NCI-H524 (cell line): ENCODE measurements at regions not wholly inside any gene's neighbourhood (a gene's known extent, or its start where the extent isn't known, plus 50 kb on each side); places are given as distances from the start of the nearest gene placed in this dataset.

ENCODE experiments used
- DNase-seq, 2 experiments: peaks; one replicate each; lab custom pipeline; 2025; lab: John Stamatoyannopoulos, UW

DNA sequence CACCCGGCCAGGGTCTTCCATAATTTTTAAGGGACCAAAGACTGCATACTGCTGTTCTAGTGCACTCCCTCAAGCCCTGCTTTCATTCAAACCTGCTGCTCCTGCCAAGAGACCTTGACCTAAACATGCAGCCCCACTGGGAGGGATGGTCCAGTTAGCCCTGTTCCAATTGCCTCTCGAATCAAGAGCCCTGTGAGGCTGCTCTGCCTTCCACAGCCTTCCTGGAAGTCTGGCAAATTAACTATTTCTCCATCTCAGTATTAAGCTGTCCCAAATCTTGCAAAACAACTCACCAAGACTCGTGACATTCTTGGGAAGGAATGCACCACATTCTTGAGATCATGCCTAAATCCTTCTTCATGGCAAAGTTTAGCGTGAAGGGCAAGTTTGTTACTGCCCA lies 231.3 kb downstream of the C1orf94 start:
- no peak for DNase-seq

DNA sequence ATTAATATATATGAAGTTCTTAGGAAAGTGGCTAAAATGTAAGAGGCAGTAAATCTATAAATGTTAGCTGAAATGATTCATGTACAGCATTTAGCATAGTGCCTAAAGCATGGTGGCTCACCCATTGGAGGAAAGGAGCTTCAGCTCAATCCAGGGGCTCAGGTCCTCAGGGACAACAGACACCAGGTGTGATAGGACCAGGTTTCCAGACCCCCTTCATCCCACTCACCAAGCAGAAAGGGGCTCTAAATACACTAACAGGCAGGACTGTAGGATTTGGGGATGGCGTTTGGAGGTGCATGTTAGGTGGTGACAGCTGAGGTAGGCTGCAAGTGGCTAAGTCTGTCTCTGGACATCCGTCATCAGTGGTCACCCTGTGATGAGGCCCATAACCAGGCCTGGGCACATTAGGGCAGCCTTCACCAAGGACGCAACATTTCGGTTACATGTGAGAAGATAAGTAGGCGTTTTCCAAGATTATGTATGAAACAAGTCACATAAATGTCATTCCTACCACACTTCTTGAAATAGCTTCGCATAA lies 233.1 kb downstream of the C1orf94 start:
- no peak for DNase-seq

DNA sequence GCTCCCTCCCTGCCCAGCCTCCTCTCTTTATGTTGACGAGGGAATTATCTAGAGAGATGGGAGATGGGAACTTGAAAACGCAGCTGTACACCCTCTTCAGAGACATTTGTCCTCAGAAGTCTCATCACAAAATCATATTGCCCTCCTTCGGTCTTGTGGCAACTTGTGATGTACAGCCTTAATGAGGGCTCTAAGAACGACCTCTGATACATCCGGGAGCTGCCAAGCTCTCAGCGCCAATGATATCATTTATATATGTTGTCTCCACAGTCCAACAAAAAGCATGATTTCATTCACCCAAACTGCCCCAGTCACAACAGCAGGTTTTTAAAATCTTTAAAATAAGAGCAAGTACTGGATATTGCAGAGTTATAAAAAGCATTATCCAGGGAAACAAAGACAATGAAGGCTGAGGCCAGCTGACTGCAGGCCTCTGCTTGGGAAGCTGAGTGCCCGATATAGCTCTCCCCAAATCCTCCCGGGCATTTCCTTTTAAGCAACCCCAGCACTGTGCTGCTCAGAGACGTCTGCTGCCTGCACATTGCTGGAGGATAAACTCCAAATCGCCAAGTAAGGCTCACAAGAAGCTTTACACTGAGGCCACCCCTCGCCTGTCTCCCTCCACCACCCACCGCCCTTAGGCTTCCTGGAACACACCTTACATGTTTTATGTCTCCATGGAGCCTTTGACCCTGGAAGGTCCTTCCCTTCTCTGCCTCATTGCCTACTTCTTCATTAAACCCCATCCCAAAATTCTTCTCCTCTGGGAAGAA lies 236.1 kb downstream of the C1orf94 start:
- DNase-seq = no peak

DNA sequence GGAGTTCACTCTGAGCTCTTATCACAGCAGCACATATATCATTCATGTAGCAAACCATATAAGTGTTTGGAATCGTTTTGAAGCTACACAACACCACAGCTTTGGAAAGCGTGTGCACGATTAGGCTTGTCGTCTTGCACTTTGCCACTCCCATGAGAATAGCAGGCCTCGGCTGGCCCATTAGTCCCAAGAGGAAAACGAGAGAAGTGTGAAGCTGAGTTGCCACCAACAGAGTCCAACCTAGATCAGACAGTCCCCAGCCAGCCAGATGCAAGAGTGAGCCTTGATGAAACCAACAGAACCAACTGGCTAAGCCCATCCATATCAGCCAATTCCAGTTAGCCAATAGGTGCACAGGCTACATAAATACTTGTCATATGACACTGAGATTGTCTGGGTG lies 238.4 kb downstream of the C1orf94 start:
- DNase-seq = no peak

DNA sequence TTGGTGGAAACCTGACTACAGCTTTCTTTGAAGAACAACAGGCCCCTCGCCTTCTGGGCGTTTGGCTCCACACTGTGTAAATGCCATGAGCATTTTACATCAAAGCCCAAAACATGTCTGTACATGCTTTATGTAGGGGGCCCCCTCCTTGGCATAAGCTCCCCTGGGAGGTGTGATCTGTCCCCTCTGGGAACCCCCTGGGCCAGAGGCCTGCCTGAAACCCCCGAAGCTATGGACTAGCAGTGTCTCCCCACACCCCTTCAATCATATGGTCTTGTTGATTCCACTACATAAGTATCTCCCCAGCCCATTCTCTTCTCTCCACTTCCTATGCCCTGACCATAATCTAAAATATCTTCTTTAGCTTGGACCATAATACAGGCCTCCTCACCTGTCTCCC lies 241.5 kb downstream of the C1orf94 start:
- no peak for DNase-seq

DNA sequence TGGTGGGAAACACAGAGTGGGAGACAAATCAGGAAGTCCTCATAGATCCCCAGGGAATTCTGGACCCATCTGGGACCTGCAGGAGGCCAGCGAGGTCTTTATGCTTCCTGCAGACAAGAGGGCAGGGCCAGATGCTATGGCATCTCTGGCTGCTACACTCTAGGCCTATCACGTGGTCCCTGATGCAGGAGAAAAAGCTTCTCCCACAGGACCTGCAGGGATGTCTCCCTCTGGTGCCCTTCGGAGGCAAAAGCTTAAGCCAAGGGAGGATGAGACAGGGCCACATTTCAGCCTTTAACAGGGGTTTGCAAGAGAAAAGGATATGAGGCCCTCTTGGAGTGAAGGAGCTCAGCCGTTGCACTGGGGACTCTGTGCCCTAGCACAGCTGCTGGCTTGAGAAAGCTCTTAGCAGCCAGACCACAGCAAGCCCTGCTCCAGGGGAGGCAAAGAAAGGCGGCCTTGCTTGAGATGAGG lies 243.0 kb downstream of the C1orf94 start:
- DNase-seq = peak; percentile 92 to 98

DNA sequence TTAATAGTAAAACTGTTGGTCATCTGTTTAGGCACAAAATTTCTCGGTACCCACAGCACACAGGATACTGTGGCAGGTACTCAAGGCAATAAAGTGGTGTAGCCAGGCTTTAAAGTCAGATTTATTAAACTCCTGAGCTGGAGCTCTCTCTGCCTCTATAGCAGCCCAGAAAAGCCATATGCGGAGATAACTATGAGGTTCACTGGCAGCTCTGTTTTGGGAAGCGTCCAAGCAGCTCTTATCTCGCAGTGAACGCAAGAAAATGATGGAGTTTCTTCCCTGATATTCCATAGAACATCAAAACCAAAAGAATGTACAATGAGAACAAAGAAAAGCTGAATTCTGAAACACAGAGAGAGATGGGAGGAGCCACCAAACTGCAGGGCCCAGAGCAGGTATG lies 248.3 kb downstream of the C1orf94 start:
- no peak for DNase-seq

DNA sequence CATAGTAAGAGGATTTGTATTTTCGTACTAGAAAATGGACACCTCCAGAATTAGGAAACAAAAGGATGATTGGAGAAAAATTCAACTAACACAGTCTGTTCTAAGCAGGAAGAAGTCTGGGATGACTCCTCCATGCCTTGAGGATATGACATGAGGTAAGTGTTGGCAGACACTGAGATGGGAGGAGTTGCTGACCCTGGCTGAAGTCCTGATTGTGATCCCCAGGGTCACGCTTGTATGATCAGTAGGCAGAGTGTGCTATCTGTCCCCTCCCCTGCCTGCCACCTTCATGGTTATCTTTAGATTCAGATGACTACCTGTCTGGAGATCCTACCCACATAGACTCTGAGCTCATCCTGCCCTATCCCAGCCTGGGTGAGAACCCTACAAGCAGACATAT lies 249.1 kb downstream of the C1orf94 start:
- no peak for DNase-seq

DNA sequence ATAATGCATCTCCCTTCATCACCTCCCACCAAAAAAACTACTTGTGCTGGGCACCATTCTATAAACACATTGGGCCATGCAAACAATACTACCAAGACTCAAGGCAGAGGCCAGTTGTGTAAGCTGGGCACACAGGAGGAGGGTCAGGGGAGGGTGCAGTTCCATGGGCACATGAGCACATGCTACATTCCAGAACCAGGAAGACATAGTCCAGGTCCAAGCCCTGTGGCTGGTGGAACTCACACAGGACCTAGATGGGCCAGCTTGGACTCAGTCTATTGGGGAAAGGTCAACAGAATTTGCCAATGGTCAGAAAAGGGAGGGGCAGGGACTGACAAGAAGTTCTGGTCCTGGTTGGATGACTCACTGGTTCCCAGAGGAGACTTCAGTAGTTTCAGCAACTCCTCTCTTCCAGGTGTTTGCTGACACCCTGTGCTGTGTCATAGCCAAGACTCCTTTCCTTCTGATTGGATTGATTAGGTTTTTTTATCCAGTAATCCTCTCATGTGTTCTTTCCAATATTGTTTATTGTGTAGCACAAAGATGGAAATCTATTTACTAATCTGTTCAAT lies 249.7 kb downstream of the C1orf94 start:
- no peak for DNase-seq

DNA sequence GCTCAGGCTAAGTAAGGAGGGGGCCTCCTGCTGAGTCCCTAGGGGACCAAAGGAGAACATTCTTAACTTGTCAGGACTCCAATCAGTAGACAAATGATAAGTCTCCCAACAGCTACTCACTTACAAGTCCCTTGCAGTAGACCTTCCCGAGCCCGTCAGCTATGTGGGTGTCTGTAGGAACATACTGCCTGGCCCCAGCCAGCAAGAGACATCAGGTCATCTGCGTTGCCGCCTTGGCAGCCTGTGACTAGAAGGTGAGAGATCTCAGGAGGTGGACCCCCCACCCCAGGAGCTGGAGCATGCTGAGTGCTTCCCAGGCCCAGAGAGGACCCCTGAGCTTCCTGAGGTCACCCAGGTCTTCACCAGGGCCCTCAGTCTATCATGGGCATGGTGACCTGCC lies 250.5 kb downstream of the C1orf94 start:
- no peak for DNase-seq

DNA sequence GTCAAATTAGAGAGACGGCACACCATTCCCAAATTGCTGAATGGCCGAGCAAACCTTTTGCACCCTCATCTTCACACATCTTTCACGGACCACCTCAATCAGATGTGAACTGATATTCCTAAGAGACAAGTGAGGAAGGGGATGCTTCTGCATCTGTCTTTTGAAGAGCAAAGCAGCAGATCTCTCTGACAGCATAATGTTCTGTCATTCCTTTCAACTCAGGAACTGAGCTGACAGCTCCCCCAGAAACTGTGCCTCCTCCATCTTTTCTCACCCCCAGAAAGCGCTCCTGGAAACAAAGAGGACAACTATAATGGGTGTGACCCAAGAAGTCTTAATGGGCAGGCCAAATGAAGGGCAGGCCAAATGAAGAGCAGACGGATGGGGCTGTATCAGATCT lies 256.4 kb downstream of the C1orf94 start:
- no peak for DNase-seq

DNA sequence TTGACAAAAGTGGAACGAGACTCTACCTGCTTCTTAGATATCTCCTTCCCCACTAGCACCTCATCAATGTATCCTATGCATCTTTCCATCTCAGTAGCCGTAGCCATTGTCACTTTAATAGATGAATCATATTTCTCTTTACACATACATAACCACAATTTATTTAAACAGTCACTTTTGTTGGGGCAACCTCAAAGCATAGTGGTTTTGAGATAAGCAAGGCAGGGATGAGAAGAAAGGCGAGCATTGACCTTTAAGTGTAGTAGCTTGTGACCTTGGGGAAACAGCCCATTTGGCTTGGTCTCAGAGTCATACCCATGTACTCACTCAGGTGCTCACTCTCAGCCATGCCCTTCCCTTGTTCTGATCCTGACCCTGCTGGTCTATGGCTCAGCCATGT lies 260.1 kb downstream of the C1orf94 start:
- no peak for DNase-seq

DNA sequence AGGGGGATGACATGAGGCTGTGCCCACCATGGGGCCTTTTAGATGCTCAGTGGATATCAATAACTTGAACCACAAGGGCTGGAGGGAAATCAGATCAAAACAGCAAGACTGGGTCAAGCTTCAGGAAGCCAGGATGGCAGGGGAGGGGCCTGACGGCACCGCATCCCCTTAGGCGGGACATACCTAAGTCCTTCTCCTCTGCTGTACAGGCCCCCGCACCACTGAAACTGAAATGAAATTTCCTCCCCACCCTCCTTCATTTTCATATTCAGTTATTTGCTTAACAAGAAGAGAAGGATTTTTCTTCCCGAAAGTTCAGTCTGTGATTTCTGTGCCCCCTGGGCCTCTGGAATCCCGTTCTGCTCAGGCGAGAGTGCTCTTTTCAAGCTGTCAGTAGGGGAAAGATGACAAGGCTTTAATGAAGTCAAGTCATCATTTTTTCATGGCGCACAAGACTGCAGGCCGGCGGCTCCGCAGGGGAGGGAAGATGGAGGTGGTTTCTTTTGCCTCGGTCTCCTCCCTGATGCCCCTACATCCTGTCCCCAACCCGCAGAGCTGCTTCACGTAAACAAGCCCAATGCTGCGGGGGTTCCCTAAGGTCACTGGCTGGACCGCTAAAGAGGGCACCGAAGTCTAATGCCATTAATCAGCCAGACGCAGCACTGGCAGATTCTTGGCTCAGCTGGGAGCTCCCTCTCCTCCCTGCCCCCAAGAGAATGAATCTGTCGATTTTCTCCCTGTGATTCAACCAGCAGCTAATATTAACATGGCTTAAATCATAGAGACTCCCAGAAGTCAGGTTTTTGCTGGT lies 264.8 kb downstream of the C1orf94 start:
- no peak for DNase-seq

DNA sequence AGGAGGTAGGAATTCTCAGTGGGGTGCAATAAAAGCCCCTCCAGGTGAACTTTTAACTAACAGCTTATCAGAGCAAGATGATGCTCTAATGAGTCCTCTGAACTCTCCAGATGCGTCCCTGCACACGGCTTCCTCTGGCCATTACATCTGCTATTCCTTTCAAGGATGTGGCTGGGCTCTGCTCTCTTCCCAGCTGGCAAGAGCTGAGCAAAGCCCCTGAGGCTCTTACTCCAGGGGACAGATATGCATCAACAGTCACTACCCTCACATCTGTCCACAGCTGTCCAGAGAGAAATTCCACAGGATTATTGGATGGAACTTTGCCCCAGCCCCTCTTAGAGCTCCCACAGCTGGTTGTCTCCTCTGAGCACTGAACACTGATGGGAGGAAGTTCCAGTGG lies 267.8 kb downstream of the C1orf94 start:
- peak in 1 of 2 experiments; percentile 1 for DNase-seq

DNA sequence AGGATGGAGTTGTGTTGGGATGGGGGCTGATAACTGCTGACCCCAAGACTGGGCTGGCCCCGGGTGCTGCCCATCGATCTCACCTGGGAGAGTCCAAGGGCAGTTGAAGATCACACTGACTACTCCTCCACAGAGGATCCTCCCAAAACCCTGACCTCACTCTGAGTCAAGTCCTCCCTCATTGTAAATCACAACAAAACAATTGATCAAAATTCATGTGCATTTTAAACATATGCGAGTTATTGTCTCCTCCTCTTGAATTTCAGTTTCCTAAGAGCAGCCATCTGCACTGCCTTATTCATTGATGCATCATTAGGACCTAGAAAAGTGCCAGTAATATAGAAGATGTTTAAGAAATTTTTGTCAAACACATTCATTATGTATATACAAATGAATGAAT lies 273.6 kb downstream of the C1orf94 start:
- DNase-seq = no peak

DNA sequence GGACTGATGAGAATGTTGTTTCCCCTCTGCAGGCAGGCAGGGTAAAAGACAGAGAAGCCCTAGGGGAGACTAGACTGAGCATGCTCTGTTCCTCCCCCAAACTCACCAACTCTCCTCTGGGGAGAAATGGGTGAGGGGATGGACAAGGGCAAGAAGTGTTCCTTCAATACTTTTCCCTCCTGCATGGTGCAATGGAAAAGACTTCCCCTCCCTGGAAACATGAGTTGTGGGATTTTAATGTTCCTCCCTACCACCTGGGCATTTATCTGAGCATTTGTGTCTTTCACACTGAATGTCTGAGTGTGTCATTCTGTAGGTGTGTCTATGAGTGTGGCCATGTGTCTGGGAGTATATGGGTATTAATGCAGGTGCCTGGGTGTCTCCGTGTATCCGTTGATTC lies 275.7 kb downstream of the C1orf94 start:
- DNase-seq = no peak

DNA sequence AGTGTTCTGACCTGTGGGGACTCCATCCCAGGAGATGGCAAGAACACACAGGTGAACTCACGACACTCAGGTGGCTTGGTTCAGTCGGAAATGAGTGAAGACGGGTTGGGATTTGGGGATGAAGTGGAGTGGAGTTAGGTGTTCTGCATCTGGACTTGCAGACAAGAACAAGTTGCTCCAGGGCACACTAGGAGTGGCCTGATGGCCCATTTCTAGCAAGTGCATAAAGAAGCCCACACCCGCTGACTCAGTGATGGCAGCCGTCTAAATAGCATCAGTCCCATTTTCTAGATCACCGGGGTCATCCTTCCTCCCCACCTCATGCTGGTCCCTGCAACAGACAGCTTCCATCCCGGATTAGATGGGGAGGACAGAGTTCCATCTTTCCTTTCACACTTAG lies 278.4 kb downstream of the C1orf94 start:
- DNase-seq = no peak

DNA sequence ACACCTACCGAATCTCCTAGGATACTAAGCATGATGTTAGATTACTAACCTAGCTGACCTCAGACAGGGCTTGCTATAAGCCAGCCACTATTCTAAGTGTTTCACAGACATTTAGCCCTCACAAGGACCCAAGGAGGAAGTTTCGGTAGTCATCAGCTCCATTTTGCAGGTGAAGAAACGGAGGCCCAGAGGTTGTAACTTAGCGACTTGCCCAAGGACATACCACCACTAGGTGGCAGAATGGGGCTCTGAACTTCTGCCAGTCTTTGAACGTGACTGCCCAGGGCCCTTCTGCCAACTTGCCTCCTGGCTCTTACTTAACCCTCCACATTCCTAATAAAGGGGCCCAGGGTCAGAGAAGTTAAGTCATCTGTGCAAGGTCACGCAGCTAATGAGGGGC lies 283.5 kb downstream of the C1orf94 start:
- peak; percentile 1 to 50 for DNase-seq

DNA sequence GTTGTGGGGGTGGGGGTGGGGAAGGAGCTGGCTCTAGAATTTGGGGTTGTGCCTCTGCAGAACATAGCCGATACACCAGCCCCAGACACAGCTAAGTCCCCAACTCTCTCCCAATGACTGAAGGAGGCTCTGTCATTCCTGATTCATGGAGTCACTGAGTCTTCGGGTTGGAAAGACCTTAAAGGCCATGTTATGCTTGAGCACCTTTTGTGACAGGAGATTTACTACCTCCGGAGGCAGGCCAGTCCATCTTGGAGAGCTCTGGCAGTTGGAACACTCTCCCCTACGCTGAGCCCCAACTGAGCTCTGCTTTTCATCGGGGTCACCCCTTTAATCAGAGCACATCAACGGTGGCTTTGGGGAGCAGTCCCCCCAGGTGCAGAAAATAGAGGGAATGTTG lies 284.4 kb upstream of the GJB5 start:
- DNase-seq = no peak

DNA sequence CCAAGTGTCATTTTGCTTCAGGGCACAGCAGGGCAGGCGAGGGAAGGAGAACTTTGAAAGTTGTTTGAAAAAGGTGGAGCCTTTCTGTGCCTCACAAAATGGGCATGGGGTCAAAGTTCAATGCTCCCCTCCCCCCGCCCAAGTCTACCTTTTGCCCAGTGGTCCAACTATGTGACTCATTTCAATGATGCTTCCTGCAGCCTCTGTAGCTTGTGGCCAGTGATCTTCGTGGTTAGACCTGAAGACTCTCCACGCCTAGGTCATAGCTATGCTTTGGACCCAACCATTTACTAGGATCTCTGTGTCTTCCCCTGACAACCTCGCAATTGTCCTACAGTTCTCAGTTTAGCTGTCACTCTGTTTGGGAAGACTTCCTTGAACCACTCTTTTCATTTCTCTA lies 280.3 kb upstream of the GJB5 start:
- DNase-seq = no peak

DNA sequence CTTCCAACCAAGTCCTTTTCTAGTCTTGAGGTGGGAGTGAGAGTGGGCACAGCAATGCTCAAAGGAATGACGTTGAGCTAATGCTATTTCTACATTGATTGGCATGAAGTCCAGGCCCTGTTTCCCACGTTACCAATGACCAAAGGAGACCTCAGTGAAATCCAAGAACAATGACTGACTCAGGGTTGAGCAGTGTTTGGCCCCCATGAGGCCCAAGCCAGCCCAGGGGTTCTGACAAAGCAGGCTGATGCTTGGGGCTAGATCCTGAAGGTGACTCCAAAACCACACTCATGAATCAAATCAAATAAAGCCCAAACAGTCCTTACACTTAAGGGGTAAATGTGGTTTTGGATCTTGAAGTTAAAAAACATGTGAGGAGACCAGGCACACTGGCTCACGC lies 278.5 kb upstream of the GJB5 start:
- DNase-seq = no peak

DNA sequence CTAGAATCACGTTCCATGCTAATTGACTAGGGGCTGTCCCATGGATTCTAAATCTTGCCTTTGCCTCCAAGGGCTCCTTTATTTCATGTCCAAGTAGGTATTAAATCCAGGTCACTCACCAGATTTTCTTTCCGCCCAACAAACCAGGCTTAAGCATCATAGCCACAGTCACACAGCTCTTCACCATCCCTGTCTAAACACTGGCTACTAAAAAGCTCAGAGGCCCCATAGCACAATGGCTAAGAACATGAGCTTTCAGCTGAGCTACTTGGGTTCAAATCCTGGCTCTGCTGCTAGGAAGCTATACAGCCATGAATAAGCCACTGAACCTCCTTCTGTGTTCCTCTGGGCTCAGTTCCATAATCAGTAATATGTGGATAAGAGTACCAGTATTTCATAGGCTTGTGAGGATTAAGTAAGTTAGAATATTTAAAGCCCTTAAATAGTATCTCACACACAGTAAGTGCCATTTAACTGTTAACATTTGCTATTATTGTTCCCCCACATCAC lies 277.2 kb upstream of the GJB5 start:
- DNase-seq = no peak
